ENCODE measurements at regions not wholly inside any gene's neighbourhood (a gene's known extent, or its start where the extent isn't known, plus 50 kb on each side); places are given as distances from the start of the nearest gene placed in this dataset.
"Not testable (repeated sequence)": the region's sequence is repeated elsewhere in the genome, so short reads cannot be mapped to it uniquely, and the experiment has no call there.

DNA sequence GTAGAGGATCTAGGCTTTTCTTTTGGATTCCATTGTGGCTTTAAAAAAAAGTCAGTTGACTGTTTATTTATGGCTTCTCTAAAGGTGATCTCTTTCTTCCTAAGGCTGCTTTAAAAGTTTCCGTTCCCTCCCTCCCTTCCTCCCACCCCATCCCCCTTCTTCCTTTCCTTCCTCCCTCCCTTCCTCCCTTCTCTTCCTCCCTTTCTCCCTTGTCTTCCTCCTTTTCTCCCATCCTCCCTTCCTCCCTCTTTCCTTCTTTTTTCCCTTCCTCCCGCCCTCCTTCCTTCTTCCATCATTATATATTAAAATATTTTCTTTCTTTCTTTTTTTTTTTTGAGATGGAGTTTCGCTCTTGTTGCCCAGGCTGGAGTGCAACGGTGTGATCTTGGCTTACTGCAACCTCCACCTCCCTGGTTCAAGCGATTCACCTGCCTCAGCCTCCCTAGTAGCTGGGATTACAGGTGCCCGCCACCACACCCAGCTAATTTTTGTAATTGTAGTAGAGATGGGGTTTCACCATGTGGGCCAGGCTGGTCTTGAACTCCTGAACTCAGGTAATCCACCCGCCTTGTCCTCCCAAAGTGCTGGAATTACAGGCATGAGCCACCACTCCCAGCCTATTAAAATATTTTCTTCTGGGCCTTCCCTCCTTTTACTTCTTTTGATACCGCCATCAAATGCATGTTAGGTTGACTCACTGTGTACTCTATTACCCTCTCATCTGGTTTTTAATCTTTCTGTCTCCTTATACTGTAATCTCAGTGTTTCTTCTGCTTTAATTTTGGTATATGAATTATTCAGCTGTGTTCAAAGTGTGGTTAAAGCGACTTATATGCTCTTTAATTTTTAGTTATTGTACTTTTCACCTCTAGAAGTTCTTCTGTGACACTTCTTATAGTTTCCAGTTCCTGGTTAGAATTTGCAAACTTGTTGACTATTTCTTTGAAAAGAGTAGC, 59.2 kb upstream of the ATP5PO start:
- DNase-seq (ENCODE audit: low read depth, low spot score) = no peak
- H3K27ac ChIP-seq = peak overlapping the region; percentile 100

GRCh38 chr21:33973268-33973667, 57.7 kb upstream of the ATP5PO start:
- no peak overlapping the region for H3K27ac ChIP-seq
- DNase-seq (ENCODE audit: low read depth, low spot score) = no peak

DNA sequence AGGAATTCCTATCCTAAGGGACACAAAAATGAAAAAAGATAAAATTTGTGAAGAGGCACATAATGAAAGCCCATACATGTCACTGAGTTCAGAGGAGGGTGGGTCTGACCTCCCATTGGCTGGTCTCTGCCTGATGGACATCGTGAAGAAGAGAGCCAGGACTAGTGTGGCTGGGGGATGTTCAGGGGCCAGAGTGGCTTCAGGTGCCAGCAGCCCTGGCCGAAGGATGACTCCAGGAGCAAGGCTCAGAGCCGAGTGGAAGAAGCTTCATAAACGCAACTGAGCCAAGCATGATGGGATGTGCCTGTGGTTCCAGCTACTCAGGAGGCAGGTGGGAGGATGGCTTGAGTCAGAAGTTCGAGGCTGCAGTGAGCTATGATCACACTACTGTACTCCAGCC, 56.9 kb upstream of the ATP5PO start:
- no peak for DNase-seq (ENCODE audit: low read depth, low spot score)
- H3K27ac ChIP-seq = no peak overlapping the region

DNA sequence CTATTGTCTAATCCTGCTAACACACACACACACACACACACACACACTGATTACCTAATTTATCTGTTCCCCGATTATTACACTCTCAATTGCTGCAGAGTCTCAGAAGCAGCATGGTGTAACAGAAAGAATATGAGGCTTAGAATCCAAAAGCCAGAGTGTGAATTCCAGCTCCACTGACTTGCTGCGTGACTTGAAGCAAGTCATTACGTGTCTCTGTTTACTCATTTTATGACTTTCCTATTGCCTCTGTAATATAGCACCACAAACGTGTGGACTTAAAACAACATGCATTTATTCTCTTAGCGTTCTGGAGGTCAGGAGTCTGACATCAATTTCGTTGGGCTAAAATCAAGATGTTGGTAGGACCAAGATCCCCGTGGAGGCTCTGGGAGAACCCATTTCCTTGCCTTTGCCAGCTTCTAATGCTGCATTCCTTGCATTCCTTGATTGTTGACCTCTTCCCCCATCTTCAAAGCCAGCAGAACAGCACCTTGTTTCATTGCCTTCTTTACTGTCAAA, 55.9 kb upstream of the ATP5PO start:
- H3K27ac ChIP-seq = peak overlapping the region; percentile 73
- peak; percentile 75 for DNase-seq (ENCODE audit: low read depth, low spot score)

- DNase-seq (ENCODE audit: low read depth, low spot score) = no peak
- H3K27ac ChIP-seq = peak overlapping the region; percentile 82
Measured at GRCh38 chr21:33969581-33969980, 54.0 kb upstream of the ATP5PO start.

GRCh38 chr21:33968995-33969348, 53.4 kb upstream of the ATP5PO start:
- no peak for DNase-seq (ENCODE audit: low read depth, low spot score)
- H3K27ac ChIP-seq = peak overlapping the region; percentile 82

GRCh38 chr21:33968080-33968994, 52.7 kb upstream of the ATP5PO start:
- H3K27ac ChIP-seq = peak overlapping the region; percentile 82
- no peak for DNase-seq (ENCODE audit: low read depth, low spot score)

GRCh38 chr21:33967086-33967571, 51.5 kb upstream of the ATP5PO start:
- no peak for DNase-seq (ENCODE audit: low read depth, low spot score)
- H3K27ac ChIP-seq = no peak overlapping the region

DNA sequence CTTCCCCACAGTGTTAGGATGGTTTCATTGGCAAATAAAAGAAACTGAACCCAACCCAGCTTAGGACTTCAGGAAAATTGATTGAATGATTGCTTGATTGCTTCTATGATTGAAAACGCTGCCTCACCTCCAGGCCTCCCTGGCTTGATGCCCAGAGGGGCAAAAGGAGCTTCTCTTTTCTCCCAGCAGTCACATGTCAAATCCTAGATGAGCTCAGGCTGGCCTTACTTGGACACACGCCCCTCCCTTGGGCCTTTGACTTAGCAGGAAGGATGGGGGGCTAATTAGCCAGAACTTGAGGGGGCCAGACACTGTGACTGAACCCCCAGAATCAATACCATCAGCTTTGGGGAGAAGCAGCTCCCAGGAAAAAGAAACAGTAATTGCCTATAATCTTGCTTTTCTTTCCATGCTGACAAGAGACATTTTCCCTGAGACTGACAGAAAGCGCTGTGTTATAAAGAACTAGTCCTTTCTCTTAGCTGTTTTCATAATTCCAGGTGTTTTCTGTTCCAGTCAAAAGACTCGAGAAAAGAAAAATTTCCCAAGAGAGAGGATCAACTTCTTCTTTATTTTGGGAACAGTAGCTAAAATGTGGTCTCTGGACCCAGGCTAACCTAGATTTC, 50.8 kb upstream of the ATP5PO start:
- no peak overlapping the region for H3K27ac ChIP-seq
- no peak for DNase-seq (ENCODE audit: low read depth, low spot score)

DNA sequence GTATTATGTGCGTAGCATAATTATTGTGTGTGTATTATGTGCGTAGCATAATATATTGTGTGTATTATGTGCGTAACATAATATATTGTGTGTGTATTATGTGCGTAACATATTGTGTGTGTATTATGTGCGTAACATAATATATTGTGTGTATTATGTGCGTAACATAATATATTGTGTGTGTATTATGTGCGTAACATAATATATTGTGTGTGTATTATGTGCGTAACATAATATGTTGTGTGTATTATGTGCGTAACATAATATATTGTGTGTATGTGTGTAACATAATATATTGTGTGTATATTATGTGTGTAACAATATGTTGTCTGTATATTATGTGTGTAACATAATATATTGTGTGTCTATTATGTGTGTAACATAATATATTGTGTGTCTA, 50.1 kb upstream of the ATP5PO start:
- DNase-seq (ENCODE audit: low read depth, low spot score); H3K27ac ChIP-seq: not testable (repeated sequence)
